ENCODE measurements at regions not wholly inside any gene's neighbourhood (a gene's known extent, or its start where the extent isn't known, plus 50 kb on each side); places are given as distances from the start of the nearest gene placed in this dataset.

GRCh38 chr21:35219291-35219690, 170.2 kb upstream of the RUNX1 start:
- Histone ChIP-seq H3K4me3 (no peak overlapping the region), H3K27ac (no peak overlapping the region), H3K36me3 (replicated peaks in 1 of 2) (no peaks in the 10 kb centered on the region), H3K4me1 (replicated peaks in 1 of 2) (peaks cover 0 to 6% of the 10 kb centered on the region in 2 donors), H3K9me3 (replicated peaks in 1 of 3) (no peaks in the 10 kb centered on the region), H3K27me3 (no peaks in the 10 kb centered on the region)
- 69 to 88% (median 80%) methylated on average over 2 of the region's 2 CpGs for whole genome bisulfite sequencing, 4 donors
- TF ChIP-seq CTCF (IDR thresholded peaks at IDR 0.05) (no peak), POLR2A (IDR thresholded peaks at IDR 0.05) (no peak)
- DNase-seq = no peak
- intact Hi-C loops (cut with DNase I) = no loop called here

- Histone ChIP-seq H3K4me1 (replicated peaks in 1 of 2) (peaks cover 0 to 3% of the 10 kb centered on the region in 2 donors), H3K4me3 (no peak overlapping the region), H3K9me3 (replicated peaks in 1 of 3) (no peaks in the 10 kb centered on the region), H3K36me3 (replicated peaks in 1 of 2) (no peaks in the 10 kb centered on the region), H3K27me3 (no peaks in the 10 kb centered on the region), H3K27ac (no peak overlapping the region)
- DNase-seq = no peak
- WGBS, 4 donors = 75 to 96% (median 89%) methylated on average over 1 of the region's 1 CpG
- TF ChIP-seq CTCF (IDR thresholded peaks at IDR 0.05) = no peak
- no peak for TF ChIP-seq POLR2A (IDR thresholded peaks at IDR 0.05)
- intact Hi-C loops (cut with DNase I) = no loop called here
Measured at GRCh38 chr21:35217504-35218060, 168.5 kb upstream of the RUNX1 start.

GRCh38 chr21:35216996-35217395, 167.9 kb upstream of the RUNX1 start:
- H3K27me3 ChIP-seq = no peaks in the 10 kb centered on the region
- intact Hi-C loops (cut with DNase I) = no loop called here
- H3K4me3 ChIP-seq = no peak overlapping the region
- DNase-seq = no peak
- no peaks in the 10 kb centered on the region for H3K36me3 ChIP-seq (replicated peaks in 1 of 2)
- H3K4me1 ChIP-seq (replicated peaks in 1 of 2) = no peaks in the 10 kb centered on the region
- TF ChIP-seq POLR2A (IDR thresholded peaks at IDR 0.05) (no peak), CTCF (IDR thresholded peaks at IDR 0.05) (no peak)
- H3K9me3 ChIP-seq (replicated peaks in 1 of 3) = no peaks in the 10 kb centered on the region
- 82 to 100% (median 85%) methylated on average over 1 of the region's 1 CpG for WGBS, 4 donors
- H3K27ac ChIP-seq = no peak overlapping the region

GRCh38 chr21:35215870-35216269, 166.8 kb upstream of the RUNX1 start:
- no peak overlapping the region for H3K4me3 ChIP-seq
- 69 to 94% (median 69%) methylated on average over 1 of the region's 1 CpG for WGBS, 4 donors
- H3K9me3 ChIP-seq (replicated peaks in 1 of 3) = no peaks in the 10 kb centered on the region
- H3K27ac ChIP-seq = no peak overlapping the region
- no peaks in the 10 kb centered on the region for H3K36me3 ChIP-seq (replicated peaks in 1 of 2)
- intact Hi-C loops (cut with DNase I) = no loop called here
- no peak for DNase-seq
- no peaks in the 10 kb centered on the region for H3K27me3 ChIP-seq
- TF ChIP-seq CTCF (IDR thresholded peaks at IDR 0.05) (no peak), POLR2A (IDR thresholded peaks at IDR 0.05) (no peak)
- no peaks in the 10 kb centered on the region for H3K4me1 ChIP-seq (replicated peaks in 1 of 2)

All from adrenal gland (tissue), 9 donors.